Right lobe of liver (tissue), 4 donors: ENCODE measurements at regions not wholly inside any gene's neighbourhood (a gene's known extent, or its start where the extent isn't known, plus 50 kb on each side); places are given as distances from the start of the nearest gene placed in this dataset.

Experiments
- CTCF ChIP-seq, 4 donors: fragments of 200-600 bp in 3 of 4; fragments of 450-650 bp in 1 of 4; IDR thresholded peaks; one replicate each; pipeline versions ENCODE4 v1.5.1 to v1.8.0; 2016 to 2022; ENCODE audit warnings: antibody characterized with exemption in 4 of 4, mild to moderate bottlenecking in 2 of 4
- POLR2A ChIP-seq: fragments of 450-650 bp; IDR thresholded peaks from one replicate; pipeline ENCODE4 v1.6.1; 2017; ENCODE audit warnings: antibody characterized with exemption, mild to moderate bottlenecking
- donor health status: DM: no; HTN: no; CAD: no.
- donor health status: DM: no; HTN: no; CAD: no.
- donor health status: DM: no; HTN: yes; CAD: no.

- no peak for TF ChIP-seq CTCF (IDR thresholded peaks at IDR 0.05)
- TF ChIP-seq POLR2A = no peak
These were observed 167.7 kb downstream of the TDRD15 start for GRCh38 chr2:21291426-21291825.
